CD14-positive monocyte (primary cell): ENCODE measurements at regions not wholly inside any gene's neighbourhood (a gene's known extent, or its start where the extent isn't known, plus 50 kb on each side); places are given as distances from the start of the nearest gene placed in this dataset.

Experiments used
- DNase-seq, 3 donors: peaks; one replicate each; pipeline ENCODE4 v3.0.0-alpha.2; 2011 to 2022
- H2AFZ ChIP-seq: 2 replicates; pipeline ENCODE4 v1.6.0; 2012; ENCODE audit warnings: mild to moderate bottlenecking, low read depth, low read length, inconsistent platforms; ENCODE audit not compliant: insufficient read depth, poor library complexity, severe bottlenecking
- H3K27ac ChIP-seq, 2 donors: 1 replicate in 1 of 2; 2 replicates in 1 of 2; pipeline ENCODE4 v1.5.1; 2012 to 2013; ENCODE audit warnings: low read length in 2 of 2, control low read depth in 1 of 2, inconsistent platforms in 1 of 2, low read depth in 1 of 2, mild to moderate bottlenecking in 1 of 2
- H3K27me3 ChIP-seq, 2 donors: one replicate each; pipeline versions ENCODE4 v1.6.0 to v1.6.1; 2011 to 2013; ENCODE audit warnings: low read length in 2 of 2; ENCODE audit not compliant: control insufficient read depth in 2 of 2, insufficient read depth in 2 of 2
- H3K36me3 ChIP-seq, 2 donors: replicated peaks in 1 of 2; 1 replicate in 1 of 2; 2 replicates in 1 of 2; pipeline versions ENCODE4 v1.5.1 to v1.6.1; 2012 to 2013; ENCODE audit warnings: low read length in 2 of 2, control low read depth in 1 of 2, inconsistent platforms in 1 of 2, mild to moderate bottlenecking in 1 of 2; ENCODE audit not compliant: insufficient read depth in 2 of 2, control insufficient read depth in 1 of 2
- H3K4me1 ChIP-seq, 2 donors: 1 replicate in 1 of 2; 2 replicates in 1 of 2; pipeline versions ENCODE4 v1.5.1 to v1.6.1; 2012 to 2013; ENCODE audit warnings: low read length in 2 of 2, control low read depth in 1 of 2, inconsistent platforms in 1 of 2, mild to moderate bottlenecking in 1 of 2, moderate library complexity in 1 of 2; ENCODE audit not compliant: insufficient read depth in 2 of 2, control insufficient read depth in 1 of 2
- H3K4me2 ChIP-seq: replicated peaks from 2 replicates; pipeline ENCODE3; 2012; ENCODE audit warnings: low read length, moderate library complexity, mild to moderate bottlenecking; ENCODE audit not compliant: poor library complexity, severe bottlenecking; ENCODE audit errors: extremely low read depth
- H3K4me3 ChIP-seq, 3 experiments: fragments of 200-600 bp in 1 of 3; sonication (generic) in 1 of 3; replicated peaks in 1 of 3; 1 replicate in 2 of 3; 2 replicates in 1 of 3; pipeline ENCODE4 v1.5.1; 2011 to 2013; ENCODE audit warnings: low read length in 3 of 3, mild to moderate bottlenecking in 3 of 3, control low read depth in 2 of 3, low read depth in 2 of 3, inconsistent platforms in 1 of 3, moderate library complexity in 1 of 3
- H3K79me2 ChIP-seq: 2 replicates; pipeline ENCODE4 v1.6.0; 2012; ENCODE audit warnings: mild to moderate bottlenecking, control low read depth, inconsistent platforms, low read length, moderate library complexity; ENCODE audit not compliant: insufficient read depth
- H3K9ac ChIP-seq: 2 replicates; pipeline ENCODE4 v1.6.0; 2017; ENCODE audit warnings: low read length, mild to moderate bottlenecking; ENCODE audit not compliant: insufficient read depth, poor library complexity, severe bottlenecking
- H3K9me3 ChIP-seq, 2 donors: replicated peaks in 1 of 2; 1 replicate in 1 of 2; 2 replicates in 1 of 2; pipeline versions ENCODE4 v1.5.1 to v1.6.1; 2012 to 2013; ENCODE audit warnings: low read length in 2 of 2, control low read depth in 1 of 2; ENCODE audit not compliant: control insufficient read depth in 1 of 2, insufficient read depth in 1 of 2
- H4K20me1 ChIP-seq: 2 replicates; pipeline ENCODE4 v1.6.0; 2012; ENCODE audit warnings: mild to moderate bottlenecking, low read length, control low read depth, moderate library complexity; ENCODE audit not compliant: insufficient read depth
- H3K27ac Mint-ChIP-seq, 7 donors: one replicate each; pipeline ENCODE4 v1.8.0; 2020; ENCODE audit warnings: mild to moderate bottlenecking in 7 of 7, mixed read lengths in 7 of 7, moderate library complexity in 6 of 7, inconsistent platforms in 2 of 7
- H3K27me3 Mint-ChIP-seq, 3 donors: one replicate each; pipeline ENCODE4 v1.8.0; 2021 to 2022; ENCODE audit warnings: low read depth in 3 of 3, mild to moderate bottlenecking in 3 of 3, mixed read lengths in 3 of 3, moderate library complexity in 3 of 3, inconsistent platforms in 1 of 3
- H3K36me3 Mint-ChIP-seq, 2 donors: one replicate each; pipeline ENCODE4 v1.8.0; 2020; ENCODE audit warnings: mixed read lengths in 2 of 2, inconsistent platforms in 1 of 2, mild to moderate bottlenecking in 1 of 2
- H3K4me1 Mint-ChIP-seq: one replicate; pipeline ENCODE4 v1.8.0; 2020; ENCODE audit warnings: mild to moderate bottlenecking, mixed read lengths
- H3K4me3 Mint-ChIP-seq, 2 donors: one replicate each; pipeline ENCODE4 v1.8.0; 2020; ENCODE audit warnings: mild to moderate bottlenecking in 2 of 2, mixed read lengths in 2 of 2, moderate library complexity in 1 of 2
- H3K9me3 Mint-ChIP-seq, 7 donors: one replicate each; pipeline ENCODE4 v1.8.0; 2020 to 2022; ENCODE audit warnings: mixed read lengths in 7 of 7, mild to moderate bottlenecking in 6 of 7, moderate library complexity in 6 of 7, inconsistent platforms in 2 of 7
- WGBS: methylation state at CpG from one replicate; pipeline ENCODE4 v1.1.5; 2013; ENCODE audit warnings: missing lambda C conversion rate; ENCODE audit not compliant: insufficient coverage; 5-methylcytosine and 5-hydroxymethylcytosine counted together
- intact Hi-C, 2 donors: fragments of 100-400 bp; cut with micrococcal nuclease; formaldehyde crosslinking; loops; one replicate each; pipeline versions ENCODE4 v1.15.0 to v1.15.1; 2023
- TF ChIP-seq, protein P1 (sequence below): fragments of 200-600 bp; IDR thresholded peaks from one replicate; pipeline ENCODE4 v1.8.0; 2022; ENCODE audit warnings: antibody characterized with exemption, mild to moderate bottlenecking

DNA sequence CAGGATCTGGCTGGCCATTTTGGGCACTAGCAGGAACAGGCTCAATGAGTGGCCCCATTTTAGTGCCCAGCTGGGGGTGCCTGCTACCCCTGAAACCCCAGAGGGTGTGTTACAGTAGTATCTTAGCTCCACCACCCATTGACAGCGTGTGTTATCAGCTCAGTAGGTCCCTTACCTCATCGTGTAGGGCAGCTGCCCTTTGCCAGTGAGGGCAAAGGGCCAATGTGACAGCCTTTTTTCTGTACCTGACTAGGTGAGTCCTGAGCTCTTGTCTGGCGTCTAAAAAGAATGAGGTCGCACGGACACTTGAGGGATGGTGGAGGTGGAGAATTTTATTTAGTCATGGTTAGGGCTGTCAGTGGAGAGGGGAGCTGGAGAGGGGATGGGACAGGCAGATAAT lies 462.2 kb downstream of the PIK3C3 start:
- H3K9ac ChIP-seq, result no peak overlapping the region
- intact Hi-C loops, result no loop called here
- Mint-ChIP-seq H3K4me1 (no peaks in the 10 kb centered on the region), H3K4me3 (no peak overlapping the region), H3K9me3 (peaks cover 0 to 8% (median 3%) of the 10 kb centered on the region in 7 donors), H3K27me3 (no peaks in the 10 kb centered on the region), H3K27ac (no peak overlapping the region), H3K36me3 (no peaks in the 10 kb centered on the region)
- WGBS, result 78% methylated on average over 5 of the region's 5 CpGs
- peaks cover 0 to 4% of the 10 kb centered on the region in 2 donors for H3K9me3 ChIP-seq
- TF ChIP-seq, protein P1, sequence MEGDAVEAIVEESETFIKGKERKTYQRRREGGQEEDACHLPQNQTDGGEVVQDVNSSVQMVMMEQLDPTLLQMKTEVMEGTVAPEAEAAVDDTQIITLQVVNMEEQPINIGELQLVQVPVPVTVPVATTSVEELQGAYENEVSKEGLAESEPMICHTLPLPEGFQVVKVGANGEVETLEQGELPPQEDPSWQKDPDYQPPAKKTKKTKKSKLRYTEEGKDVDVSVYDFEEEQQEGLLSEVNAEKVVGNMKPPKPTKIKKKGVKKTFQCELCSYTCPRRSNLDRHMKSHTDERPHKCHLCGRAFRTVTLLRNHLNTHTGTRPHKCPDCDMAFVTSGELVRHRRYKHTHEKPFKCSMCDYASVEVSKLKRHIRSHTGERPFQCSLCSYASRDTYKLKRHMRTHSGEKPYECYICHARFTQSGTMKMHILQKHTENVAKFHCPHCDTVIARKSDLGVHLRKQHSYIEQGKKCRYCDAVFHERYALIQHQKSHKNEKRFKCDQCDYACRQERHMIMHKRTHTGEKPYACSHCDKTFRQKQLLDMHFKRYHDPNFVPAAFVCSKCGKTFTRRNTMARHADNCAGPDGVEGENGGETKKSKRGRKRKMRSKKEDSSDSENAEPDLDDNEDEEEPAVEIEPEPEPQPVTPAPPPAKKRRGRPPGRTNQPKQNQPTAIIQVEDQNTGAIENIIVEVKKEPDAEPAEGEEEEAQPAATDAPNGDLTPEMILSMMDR, result no peak
- H4K20me1 ChIP-seq, result no peaks in the 10 kb centered on the region
- H3K4me1 ChIP-seq, result no peaks in the 10 kb centered on the region
- no peak overlapping the region for H2AFZ ChIP-seq
- H3K36me3 ChIP-seq, result no peaks in the 10 kb centered on the region
- no peak for DNase-seq
- H3K4me3 ChIP-seq, result no peak overlapping the region
- no peak overlapping the region for H3K27ac ChIP-seq
- no peak overlapping the region for H3K4me2 ChIP-seq
- no peaks in the 10 kb centered on the region for H3K27me3 ChIP-seq
- no peaks in the 10 kb centered on the region for H3K79me2 ChIP-seq

DNA sequence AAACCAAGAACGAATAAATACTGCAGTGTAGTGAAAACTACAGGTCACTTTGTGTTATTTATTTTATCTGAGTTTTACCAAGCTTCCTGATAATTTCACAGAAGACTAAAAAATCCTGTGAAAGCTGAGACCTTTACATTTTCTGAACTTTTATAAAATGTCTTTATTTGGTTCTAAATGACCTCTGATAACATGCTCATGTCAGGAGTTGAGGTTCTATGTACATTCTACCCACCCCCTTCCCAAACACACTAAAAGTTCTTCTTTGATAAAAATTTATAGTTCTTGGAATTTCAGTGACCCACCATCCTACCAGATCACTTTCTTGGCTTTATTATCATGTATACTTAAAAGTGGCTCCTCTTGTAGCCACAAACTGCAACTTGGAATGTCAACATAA lies 463.1 kb downstream of the PIK3C3 start:
- Histone ChIP-seq H3K9ac (no peak overlapping the region), H3K4me2 (no peak overlapping the region), H3K9me3 (peaks cover 0 to 7% of the 10 kb centered on the region in 2 donors), H3K4me3 (no peak overlapping the region), H3K4me1 (no peaks in the 10 kb centered on the region), H3K27me3 (no peaks in the 10 kb centered on the region), H4K20me1 (no peaks in the 10 kb centered on the region), H3K27ac (no peak overlapping the region), H2AFZ (no peak overlapping the region), H3K79me2 (no peaks in the 10 kb centered on the region), H3K36me3 (no peaks in the 10 kb centered on the region)
- no peaks in the 10 kb centered on the region for H3K36me3 Mint-ChIP-seq
- intact Hi-C loops, result no loop called here
- WGBS, result no CpG with 5 or more reads among the region's 1 CpG
- DNase-seq, result no peak
- peaks cover 0 to 8% (median 3%) of the 10 kb centered on the region in 7 donors for H3K9me3 Mint-ChIP-seq
- no peak overlapping the region for H3K4me3 Mint-ChIP-seq
- H3K4me1 Mint-ChIP-seq, result no peaks in the 10 kb centered on the region
- peaks cover 0 to 2% (median 0%) of the 10 kb centered on the region in 3 donors for H3K27me3 Mint-ChIP-seq
- H3K27ac Mint-ChIP-seq, result no peak overlapping the region
- TF ChIP-seq, protein P1, result no peak
